GM21423 (cell line): ENCODE measurements at regions not wholly inside any gene's neighbourhood (a gene's known extent, or its start where the extent isn't known, plus 50 kb on each side); places are given as distances from the start of the nearest gene placed in this dataset.

Experiments
- ATAC-seq: cut with Tn5 transposase; IDR thresholded peaks from one replicate; pipeline ENCODE4 v1.9.1; 2021; ENCODE audit warnings: mild to moderate bottlenecking, moderate library complexity; ENCODE audit not compliant: unreplicated experiment

- no peak for ATAC-seq
Measured at GRCh38 chr5:124692950-124693349, 53.5 kb downstream of the ZNF608 start.

- no peak for ATAC-seq
Measured at GRCh38 chr5:124692324-124692723, 54.1 kb downstream of the ZNF608 start.

- ATAC-seq = no peak
Measured at GRCh38 chr5:124689653-124690052, 56.8 kb downstream of the ZNF608 start.

GRCh38 chr5:124686239-124687004 lies 60.0 kb downstream of the ZNF608 start:
- ATAC-seq = no peak

GRCh38 chr5:124685404-124685930 lies 61.0 kb downstream of the ZNF608 start:
- ATAC-seq = no peak

- ATAC-seq = no peak
Measured at GRCh38 chr5:124683917-124684555, 62.4 kb downstream of the ZNF608 start.

- ATAC-seq = no peak
Measured at GRCh38 chr5:124679578-124680199, 66.8 kb downstream of the ZNF608 start.

GRCh38 chr5:124678922-124679519 lies 67.4 kb downstream of the ZNF608 start:
- ATAC-seq = no peak

- no peak for ATAC-seq
Measured at GRCh38 chr5:124678468-124678867, 68.0 kb downstream of the ZNF608 start.

GRCh38 chr5:124677374-124678351 lies 68.8 kb downstream of the ZNF608 start:
- ATAC-seq = no peak

GRCh38 chr5:124675931-124676846 lies 70.2 kb downstream of the ZNF608 start:
- ATAC-seq = no peak

- no peak for ATAC-seq
Measured at GRCh38 chr5:124671193-124671592, 75.2 kb downstream of the ZNF608 start.

GRCh38 chr5:124670722-124671184 lies 75.7 kb downstream of the ZNF608 start:
- no peak for ATAC-seq

GRCh38 chr5:124669956-124670721 lies 76.3 kb downstream of the ZNF608 start:
- ATAC-seq = no peak

- ATAC-seq = no peak
Measured at GRCh38 chr5:124669300-124669648, 77.2 kb downstream of the ZNF608 start.

- no peak for ATAC-seq
Measured at GRCh38 chr5:124668353-124669299, 77.8 kb downstream of the ZNF608 start.

GRCh38 chr5:124665625-124666024 lies 80.8 kb downstream of the ZNF608 start:
- no peak for ATAC-seq
